Activated CD4-positive, alpha-beta memory T cell treated with anti-CD3 and anti-CD28 coated beads, Interleukin-2, amount 10 ng/mL, durations not matched to agents 7 days and 5 days (primary cell): ENCODE measurements at regions not wholly inside any gene's neighbourhood (a gene's known extent, or its start where the extent isn't known, plus 50 kb on each side); places are given as distances from the start of the nearest gene placed in this dataset.
"Not testable (repeated sequence)": the region's sequence is repeated elsewhere in the genome, so short reads cannot be mapped to it uniquely, and the experiment has no call there.

Experiments
- CTCF ChIA-PET: fragments of 350-600 bp; sonication (Branson Sonifier 250); formaldehyde crosslinking; loops from one replicate; lab custom pipeline; 2021; ENCODE audit warnings: antibody characterized with exemption, inconsistent platforms; lab: Charles Lee
- POLR2A ChIA-PET: fragments of 350-600 bp; sonication (Branson Sonifier 250); formaldehyde crosslinking; loops from one replicate; lab custom pipeline; 2021; ENCODE audit warnings: antibody characterized with exemption; lab: Charles Lee
- DNase-seq: peaks from one replicate; pipeline ENCODE4 v3.0.0-alpha.2; 2020
- H3K27ac Mint-ChIP-seq: one replicate; pipeline ENCODE4 v1.8.0; 2021; ENCODE audit warnings: mild to moderate bottlenecking, mixed read lengths
- H3K27me3 Mint-ChIP-seq: one replicate; pipeline ENCODE4 v1.8.0; 2021; ENCODE audit warnings: mixed read lengths
- H3K36me3 Mint-ChIP-seq: one replicate; pipeline ENCODE4 v1.8.0; 2021; ENCODE audit warnings: low read depth, mixed read lengths
- H3K4me1 Mint-ChIP-seq: one replicate; pipeline ENCODE4 v1.8.0; 2021; ENCODE audit warnings: mixed read lengths
- H3K4me3 Mint-ChIP-seq: one replicate; pipeline ENCODE4 v1.8.0; 2021; ENCODE audit warnings: mild to moderate bottlenecking, mixed read lengths
- H3K9me3 Mint-ChIP-seq: one replicate; pipeline ENCODE4 v1.8.0; 2021; ENCODE audit warnings: mixed read lengths

DNA sequence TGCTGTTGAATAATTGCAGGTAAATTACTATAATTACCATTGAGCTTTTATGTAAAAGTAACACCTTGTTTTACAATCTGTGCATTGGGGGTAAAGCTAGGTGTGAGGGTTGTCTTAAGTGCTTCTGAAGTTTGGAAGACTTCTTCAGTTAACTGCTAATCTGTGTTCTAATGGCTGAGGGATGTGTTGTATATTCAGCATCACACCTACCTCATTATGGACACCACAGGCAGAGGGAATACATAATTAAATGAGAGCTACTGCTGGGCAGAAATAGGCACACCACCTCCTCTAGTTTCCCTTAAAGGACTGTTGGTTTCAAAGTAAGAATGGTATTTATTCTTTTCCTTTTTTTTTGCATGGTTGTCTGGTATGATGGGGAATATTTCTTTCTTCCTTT lies 502.3 kb upstream of the RGS6 start:
- DNase-seq, result no peak
- Mint-ChIP-seq H3K27ac (no peak overlapping the region), H3K4me3 (no peak overlapping the region), H3K9me3 (peaks cover 16% of the 10 kb centered on the region), H3K36me3 (peaks cover 47% of the 10 kb centered on the region), H3K4me1 (peaks cover 15% of the 10 kb centered on the region), H3K27me3 (no peaks in the 10 kb centered on the region)
- ChIA-PET POLR2A (interaction anchor here (1.0 kb wide), 1 partner anchor 14 kb away, joined by 4 read pairs; no protein-coding TSS in a partner anchor), CTCF (interaction anchor here (1.4 kb wide), 1 partner anchor 26 kb away, joined by 3 read pairs; no protein-coding TSS in a partner anchor)

DNA sequence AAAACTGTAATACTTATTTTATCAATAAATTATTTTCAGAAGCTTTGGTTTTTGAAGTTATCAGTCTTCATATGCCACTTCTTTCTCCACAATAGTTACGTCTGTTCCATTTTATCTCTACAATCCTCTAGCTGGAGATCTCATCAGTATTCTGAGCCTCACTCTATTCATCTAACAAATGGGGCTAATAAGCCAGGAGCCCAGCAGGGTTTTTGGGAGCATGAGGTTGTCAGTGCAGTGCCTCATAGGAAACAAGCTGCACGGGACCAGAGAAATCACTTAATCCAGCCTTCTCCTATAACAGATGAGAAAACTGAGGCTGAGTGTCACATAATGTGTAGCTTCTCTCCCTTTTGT lies 501.9 kb upstream of the RGS6 start:
- Mint-ChIP-seq H3K4me3 (no peak overlapping the region), H3K27ac (no peak overlapping the region), H3K36me3 (peaks cover 47% of the 10 kb centered on the region), H3K4me1 (peaks cover 11% of the 10 kb centered on the region), H3K9me3 (peaks cover 12% of the 10 kb centered on the region), H3K27me3 (no peaks in the 10 kb centered on the region)
- CTCF ChIA-PET, result interaction anchor here (1.4 kb wide), 1 partner anchor 26 kb away, joined by 3 read pairs; no protein-coding TSS in a partner anchor
- POLR2A ChIA-PET, result interaction anchor here (1.0 kb wide), 1 partner anchor 15 kb away, joined by 4 read pairs; no protein-coding TSS in a partner anchor
- no peak for DNase-seq

DNA sequence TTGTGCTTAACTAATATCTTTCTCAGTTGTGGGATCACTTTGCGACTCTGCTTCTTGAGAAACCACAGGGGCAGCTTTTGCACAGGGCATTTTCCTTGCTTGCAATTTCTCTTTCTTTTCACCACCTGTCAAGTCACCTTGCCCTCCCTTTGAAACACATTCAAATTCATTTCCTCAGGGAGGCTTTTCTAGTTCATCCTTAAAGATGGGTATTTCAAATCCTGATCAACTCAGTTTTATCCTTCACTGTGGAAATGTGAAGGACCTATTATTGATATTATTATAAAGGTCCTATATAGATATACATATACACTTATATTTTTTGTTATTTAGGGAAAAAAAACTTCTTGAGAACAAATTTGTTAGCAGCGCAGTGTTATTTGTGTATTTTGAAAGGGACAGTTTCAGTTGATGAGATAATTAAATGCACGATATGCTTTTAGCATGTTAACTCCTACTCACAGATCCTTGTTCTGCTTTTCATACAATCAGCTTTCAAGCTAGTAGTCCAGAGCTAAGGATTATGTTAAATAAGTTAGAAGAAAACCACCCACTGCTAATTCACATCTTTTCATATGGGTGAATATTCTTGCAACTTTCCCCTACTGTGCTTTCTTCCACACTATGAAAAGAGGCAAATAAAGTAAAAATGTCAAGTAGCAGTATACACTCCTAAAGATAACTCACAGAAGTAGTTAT lies 501.4 kb upstream of the RGS6 start:
- Mint-ChIP-seq H3K27me3 (no peaks in the 10 kb centered on the region), H3K9me3 (peaks cover 9% of the 10 kb centered on the region)
- CTCF ChIA-PET, result interaction anchor here (1.4 kb wide), 1 partner anchor 27 kb away, joined by 3 read pairs; no protein-coding TSS in a partner anchor

DNA sequence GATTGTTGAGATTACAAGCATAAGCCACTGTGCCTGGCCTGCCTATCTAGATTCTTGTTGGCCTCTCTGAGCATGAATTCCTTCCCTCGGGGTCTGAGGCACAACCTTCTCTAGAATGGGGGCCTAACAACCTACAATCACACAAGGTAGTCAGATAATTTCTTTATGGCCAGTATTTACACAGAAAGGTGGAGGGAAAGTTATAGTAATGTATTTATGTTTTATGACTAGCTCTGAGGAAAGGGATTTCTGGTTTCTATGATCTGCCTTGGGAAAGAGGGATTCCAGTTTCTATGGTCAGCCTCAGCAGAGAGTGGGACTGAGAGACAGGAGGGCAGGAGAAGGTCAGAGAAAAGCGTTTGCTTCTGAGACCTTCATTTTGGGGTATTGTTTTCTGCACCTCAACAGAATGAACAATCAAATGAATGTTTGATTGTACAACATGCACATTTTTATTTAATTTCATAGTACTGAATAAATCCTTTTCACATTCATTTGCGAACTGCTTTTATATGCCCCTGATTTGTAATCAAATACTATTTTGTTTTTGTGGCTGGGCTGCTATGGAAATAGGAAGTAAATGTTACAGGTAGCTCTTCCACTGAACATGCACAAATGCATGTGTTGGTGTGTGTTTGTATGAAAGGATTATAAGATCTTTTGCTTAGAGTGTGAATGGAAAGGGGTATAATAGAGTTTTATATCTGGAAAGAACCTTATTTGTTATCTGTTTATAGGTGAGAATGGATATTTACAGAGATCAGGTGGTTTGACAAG lies 499.7 kb upstream of the RGS6 start:
- Mint-ChIP-seq H3K27ac (no peak overlapping the region), H3K4me1 (peaks cover 9% of the 10 kb centered on the region), H3K4me3 (no peak overlapping the region), H3K9me3 (peaks cover 2% of the 10 kb centered on the region), H3K36me3 (peaks cover 33% of the 10 kb centered on the region), H3K27me3 (no peaks in the 10 kb centered on the region)
- no peak for DNase-seq
- CTCF ChIA-PET, result no interaction called here
- POLR2A ChIA-PET, result no interaction called here

More for the DNA sequence above, 501.4 kb upstream of the RGS6 start:
- H3K4me1 Mint-ChIP-seq, result peaks cover 9% of the 10 kb centered on the region
- no peak for DNase-seq
- peaks cover 48% of the 10 kb centered on the region for H3K36me3 Mint-ChIP-seq
- POLR2A ChIA-PET, result no interaction called here
- no peak overlapping the region for H3K4me3 Mint-ChIP-seq
- H3K27ac Mint-ChIP-seq, result no peak overlapping the region

DNA sequence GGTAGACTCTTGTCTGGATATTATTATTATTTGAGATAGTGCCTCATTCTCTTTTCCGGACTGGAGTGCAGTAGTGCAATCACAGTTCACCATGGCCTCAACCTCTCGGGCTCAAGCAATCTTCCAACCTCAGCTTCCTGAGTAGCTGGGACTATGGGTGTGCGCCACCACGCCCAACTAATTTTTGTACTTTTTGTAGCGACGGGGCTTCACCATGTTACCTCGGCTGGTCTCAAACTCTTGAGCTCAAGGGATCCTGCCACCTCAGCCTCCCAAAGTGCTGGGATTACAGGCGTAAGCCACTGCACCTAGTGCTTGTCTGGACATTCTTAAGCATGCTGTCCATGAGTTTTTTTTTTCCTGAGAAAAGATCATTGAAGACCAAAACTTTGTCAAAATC lies 498.9 kb upstream of the RGS6 start:
- no peak overlapping the region for H3K4me3 Mint-ChIP-seq
- peaks cover 35% of the 10 kb centered on the region for H3K36me3 Mint-ChIP-seq
- no peak for DNase-seq
- peaks cover 13% of the 10 kb centered on the region for H3K4me1 Mint-ChIP-seq
- no peaks in the 10 kb centered on the region for H3K27me3 Mint-ChIP-seq
- no peak overlapping the region for H3K27ac Mint-ChIP-seq
- ChIA-PET POLR2A (no interaction called here), CTCF (no interaction called here)
- H3K9me3 Mint-ChIP-seq, result no peaks in the 10 kb centered on the region

DNA sequence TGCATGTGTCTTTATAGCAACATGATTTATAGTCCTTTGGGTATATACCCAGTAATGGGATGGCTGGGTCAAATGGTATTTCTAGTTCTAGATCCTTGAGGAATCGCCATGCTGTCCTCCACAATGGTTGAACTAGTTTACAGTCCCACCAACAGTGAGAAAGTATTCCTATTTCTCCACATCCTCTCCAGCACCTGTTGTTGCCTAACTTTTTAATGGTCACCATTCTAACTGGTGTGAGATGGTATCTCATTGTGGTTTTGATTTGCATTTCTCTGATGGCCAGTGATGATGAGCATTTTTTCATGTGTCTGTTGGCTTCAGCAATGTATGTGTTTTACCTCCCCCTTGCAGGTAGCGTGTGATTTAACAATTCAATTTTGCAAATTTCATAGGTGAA lies 496.6 kb upstream of the RGS6 start:
- H3K4me3 Mint-ChIP-seq, H3K27me3 Mint-ChIP-seq, CTCF ChIA-PET, DNase-seq, POLR2A ChIA-PET, H3K9me3 Mint-ChIP-seq, H3K27ac Mint-ChIP-seq, H3K4me1 Mint-ChIP-seq: not testable (repeated sequence)
- H3K36me3 Mint-ChIP-seq, result peaks cover 50% of the 10 kb centered on the region

DNA sequence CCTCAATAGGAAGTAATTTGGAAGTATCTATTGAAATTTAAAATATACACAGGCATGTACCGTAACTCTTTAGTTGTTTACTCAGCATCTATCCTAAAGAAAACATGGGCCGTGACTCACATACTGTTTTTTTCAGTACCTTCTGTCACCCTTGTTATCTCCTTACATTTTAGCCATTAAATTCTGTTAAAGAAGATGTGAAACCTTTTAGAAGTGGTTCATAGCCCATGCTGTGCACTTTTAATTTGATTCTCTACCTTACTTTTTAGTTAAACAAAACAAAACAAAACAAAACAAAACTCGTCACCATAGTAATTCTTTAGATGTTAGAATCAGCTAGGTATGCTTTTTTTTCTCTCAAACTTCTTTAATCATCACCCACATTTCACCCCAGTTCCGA lies 494.4 kb upstream of the RGS6 start:
- Mint-ChIP-seq H3K36me3 (peaks cover 47% of the 10 kb centered on the region), H3K4me1 (peaks cover 6% of the 10 kb centered on the region), H3K27ac (no peak overlapping the region), H3K4me3 (no peak overlapping the region), H3K27me3 (no peaks in the 10 kb centered on the region), H3K9me3 (no peaks in the 10 kb centered on the region)
- ChIA-PET CTCF (no interaction called here), POLR2A (no interaction called here)
- DNase-seq, result no peak

DNA sequence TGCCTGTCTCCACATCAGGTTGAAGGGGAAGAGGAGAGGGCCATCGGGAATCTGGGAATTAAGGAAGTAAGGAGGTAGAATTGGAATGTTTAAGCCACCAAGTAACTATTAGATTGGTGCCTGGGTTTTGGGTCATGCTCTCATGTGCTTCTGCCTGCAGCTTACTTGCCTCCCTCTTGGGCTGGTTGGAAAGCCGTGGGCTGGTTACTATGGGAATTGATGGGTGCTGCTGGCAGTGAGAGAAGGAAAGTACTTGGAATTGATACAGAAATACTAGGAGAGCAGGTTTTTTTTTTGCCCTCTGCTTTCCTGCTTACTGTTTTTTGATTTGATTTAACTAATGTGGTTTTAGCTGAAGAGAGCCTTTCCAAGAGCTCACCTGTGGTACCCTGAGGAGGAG lies 493.5 kb upstream of the RGS6 start:
- Mint-ChIP-seq H3K9me3 (no peaks in the 10 kb centered on the region), H3K4me1 (peaks cover 5% of the 10 kb centered on the region), H3K27me3 (no peaks in the 10 kb centered on the region), H3K36me3 (peaks cover 42% of the 10 kb centered on the region), H3K27ac (no peak overlapping the region), H3K4me3 (no peak overlapping the region)
- POLR2A ChIA-PET, result no interaction called here
- no peak for DNase-seq
- CTCF ChIA-PET, result no interaction called here

DNA sequence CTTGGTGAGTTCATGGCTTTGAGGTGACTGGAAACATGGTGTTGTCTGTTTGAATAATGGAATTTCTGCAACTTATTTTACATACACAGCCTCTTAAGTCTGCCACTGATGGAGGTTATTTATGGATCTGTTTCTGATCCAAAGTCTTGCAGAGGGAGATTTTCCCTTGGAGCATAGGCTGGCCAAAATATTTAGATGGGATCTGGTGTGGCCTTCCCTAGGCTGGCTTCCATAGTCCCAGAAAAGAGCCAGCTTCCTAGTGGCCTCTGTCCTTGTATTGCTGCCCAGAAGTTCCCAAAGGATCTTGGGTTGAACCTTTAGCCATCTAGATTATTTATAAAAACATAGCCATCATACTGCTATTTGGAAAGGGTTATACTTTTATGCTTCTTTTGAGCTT lies 491.1 kb upstream of the RGS6 start:
- Mint-ChIP-seq H3K4me3 (no peak overlapping the region), H3K27me3 (no peaks in the 10 kb centered on the region), H3K36me3 (peaks cover 22% of the 10 kb centered on the region), H3K9me3 (no peaks in the 10 kb centered on the region), H3K27ac (no peak overlapping the region), H3K4me1 (peaks cover 5% of the 10 kb centered on the region)
- CTCF ChIA-PET, result no interaction called here
- POLR2A ChIA-PET, result no interaction called here
- DNase-seq, result no peak

DNA sequence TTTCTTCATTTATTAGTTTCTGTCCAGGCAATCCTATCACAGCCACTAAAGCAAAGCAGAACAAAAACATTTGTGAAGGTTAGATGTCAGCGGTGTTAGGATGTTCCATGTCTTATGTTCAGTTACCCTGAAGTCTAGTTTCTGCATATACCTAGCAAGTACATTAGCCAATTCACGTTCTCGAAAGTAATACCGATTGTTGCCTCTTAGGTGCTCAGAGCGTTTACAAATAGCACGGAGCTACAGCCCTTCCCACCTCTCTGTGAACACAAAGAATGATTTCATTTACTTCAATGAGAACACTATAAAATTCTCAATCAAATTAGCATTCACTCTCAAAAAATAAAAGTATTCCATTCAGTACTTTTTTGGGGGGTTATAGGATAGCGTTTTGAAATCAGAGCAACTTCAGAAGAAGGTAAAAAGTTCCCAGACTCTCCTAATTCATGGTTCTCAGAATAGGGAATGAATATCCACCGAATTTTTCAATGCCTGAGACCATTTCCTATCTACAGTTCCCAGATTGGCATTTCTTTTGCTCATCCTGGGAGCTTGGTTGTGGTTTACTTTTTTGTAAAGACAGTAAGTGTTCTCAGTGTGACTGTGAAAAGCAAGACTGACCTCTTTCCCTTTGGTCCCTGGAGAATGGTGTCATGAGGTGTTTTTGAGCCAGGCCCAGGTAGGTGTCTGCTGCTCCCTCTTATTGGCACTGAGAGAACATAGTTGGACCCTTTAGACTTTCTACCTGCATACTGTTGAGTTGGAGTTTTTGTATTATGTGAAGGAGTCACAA lies 488.0 kb upstream of the RGS6 start:
- Mint-ChIP-seq H3K27ac (no peak overlapping the region), H3K4me1 (no peaks in the 10 kb centered on the region), H3K36me3 (peaks cover 8% of the 10 kb centered on the region), H3K9me3 (no peaks in the 10 kb centered on the region), H3K4me3 (no peak overlapping the region), H3K27me3 (no peaks in the 10 kb centered on the region)
- ChIA-PET POLR2A (no interaction called here), CTCF (no interaction called here)
- no peak for DNase-seq

DNA sequence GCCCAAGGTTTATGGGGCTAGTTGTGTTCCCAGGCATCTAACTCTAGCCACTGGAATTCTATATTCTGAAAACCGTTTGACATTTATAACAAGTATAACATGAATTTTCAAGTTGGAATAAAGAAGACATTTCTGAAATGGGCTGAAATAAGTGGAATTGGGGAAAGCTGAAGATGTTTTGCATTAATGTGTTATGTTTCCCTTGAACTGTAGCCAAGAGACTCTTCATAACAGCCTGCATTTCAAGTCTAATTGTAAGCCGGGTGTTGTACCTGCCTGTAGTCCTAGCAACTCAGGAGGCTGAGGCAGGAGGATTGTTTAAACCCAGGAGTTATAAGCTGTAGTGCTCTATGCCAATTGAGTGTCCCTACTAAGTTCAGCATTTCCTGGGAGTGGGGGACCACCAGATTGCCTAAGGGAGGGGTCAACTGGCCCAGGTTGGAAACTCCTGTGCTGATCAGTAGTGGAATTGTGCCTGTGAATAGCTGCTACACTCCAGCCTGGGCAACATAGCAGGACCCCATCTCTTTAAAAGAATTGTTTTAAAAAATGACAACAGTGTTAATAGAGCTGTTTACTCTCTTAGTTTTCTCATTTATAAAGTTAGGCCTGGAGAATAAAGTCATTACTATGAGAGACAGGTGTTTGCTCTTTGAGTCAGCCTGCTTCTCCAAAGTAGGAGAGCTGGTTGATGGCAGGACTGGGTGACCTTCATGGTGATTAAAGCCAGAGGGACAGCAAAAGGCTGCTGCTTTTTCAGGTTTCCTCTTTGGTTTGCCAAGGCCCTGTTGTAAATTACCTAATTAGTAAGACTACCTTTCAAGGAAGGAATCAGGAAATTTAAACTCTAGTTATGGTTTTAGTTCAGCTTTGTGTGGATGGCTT lies 483.6 kb upstream of the RGS6 start:
- POLR2A ChIA-PET, result no interaction called here
- no peaks in the 10 kb centered on the region for H3K27me3 Mint-ChIP-seq
- peaks cover 4% of the 10 kb centered on the region for H3K36me3 Mint-ChIP-seq
- no peak overlapping the region for H3K27ac Mint-ChIP-seq
- no peaks in the 10 kb centered on the region for H3K9me3 Mint-ChIP-seq
- H3K4me3 Mint-ChIP-seq, result no peak overlapping the region
- CTCF ChIA-PET, result interaction anchor here (0.6 to 2.1 kb wide), 2 partner anchors 406 to 407 kb away, joined by 4 to 5 read pairs; no protein-coding TSS in a partner anchor
- no peak for DNase-seq
- peaks cover 7% of the 10 kb centered on the region for H3K4me1 Mint-ChIP-seq

DNA sequence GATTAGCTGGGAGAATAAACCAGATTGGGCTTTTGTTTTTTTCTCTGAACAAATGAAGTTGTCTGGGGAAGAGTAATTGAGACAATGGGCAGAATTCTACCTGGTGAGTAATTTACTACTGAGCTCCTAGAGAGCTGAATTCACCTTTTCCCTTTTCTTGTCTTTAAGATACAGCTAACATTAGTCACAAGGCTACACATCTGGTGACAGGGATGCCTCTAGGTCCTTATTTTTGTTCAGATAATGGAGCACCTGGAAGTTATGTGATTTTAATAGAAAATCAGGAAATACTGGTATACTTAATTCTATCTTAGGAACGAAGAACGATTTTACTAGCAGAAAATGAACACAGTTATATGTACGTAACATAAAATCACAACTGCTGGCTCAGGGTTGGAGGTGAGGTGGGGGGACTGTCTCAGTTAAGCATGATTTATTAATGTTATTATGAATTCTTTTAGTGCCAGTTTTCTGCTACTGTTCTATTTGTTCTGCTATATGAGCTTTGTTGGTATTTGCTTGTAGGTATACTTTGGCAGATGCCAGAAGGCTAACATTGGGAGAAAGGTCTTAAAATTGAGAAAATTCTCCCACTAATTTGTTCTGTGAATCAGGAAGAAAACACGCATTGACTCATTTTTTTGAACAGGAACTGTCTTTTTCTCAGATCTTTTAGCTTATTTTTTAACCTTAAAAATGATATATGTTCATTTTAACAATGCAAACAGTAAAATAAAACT lies 482.7 kb upstream of the RGS6 start:
- ChIA-PET POLR2A (no interaction called here), CTCF (no interaction called here)
- Mint-ChIP-seq H3K9me3 (no peaks in the 10 kb centered on the region), H3K27me3 (no peaks in the 10 kb centered on the region), H3K27ac (no peak overlapping the region), H3K4me1 (peaks cover 9% of the 10 kb centered on the region), H3K4me3 (no peak overlapping the region), H3K36me3 (peaks cover 4% of the 10 kb centered on the region)
- DNase-seq, result no peak
